Upper lobe of left lung (tissue), 6 donors: ENCODE measurements at regions not wholly inside any gene's neighbourhood (a gene's known extent, or its start where the extent isn't known, plus 50 kb on each side); places are given as distances from the start of the nearest gene placed in this dataset.

Experiments
- ATAC-seq, 2 donors: fragments of 200-7000 bp; cut with Tn5 transposase; one replicate each; pipeline ENCODE4 v1.9.1; 2022; ENCODE audit warnings: mild to moderate bottlenecking in 2 of 2, moderate library complexity in 2 of 2; ENCODE audit not compliant: low FRiP score in 2 of 2
- DNase-seq, 2 donors: peaks; one replicate each; pipeline ENCODE4 v3.0.0-alpha.2; 2019 to 2020
- H3K27ac ChIP-seq, 4 donors: fragments of 200-600 bp; sonication (generic); one replicate each; pipeline ENCODE4 v1.5.1; 2016 to 2019
- H3K27me3 ChIP-seq, 4 donors: fragments of 200-600 bp; sonication (generic); one replicate each; pipeline ENCODE4 v1.5.1; 2017 to 2019
- H3K36me3 ChIP-seq, 4 donors: fragments of 200-600 bp; sonication (generic); one replicate each; pipeline ENCODE4 v1.5.1; 2016 to 2019
- H3K4me1 ChIP-seq, 4 donors: fragments of 200-600 bp; sonication (generic); one replicate each; pipeline ENCODE4 v1.5.1; 2018 to 2019
- H3K4me3 ChIP-seq, 4 donors: fragments of 200-600 bp; sonication (generic); one replicate each; pipeline ENCODE4 v1.5.1; 2017 to 2019; ENCODE audit warnings: mild to moderate bottlenecking in 2 of 4, moderate library complexity in 1 of 4
- H3K9me3 ChIP-seq, 4 donors: fragments of 200-600 bp; sonication (generic); one replicate each; pipeline ENCODE4 v1.5.1; 2018 to 2019
- CTCF ChIP-seq, 6 experiments: fragments of 450-650 bp in 4 of 6; fragments of 200-600 bp in 2 of 6; sonication (generic) in 2 of 6; IDR thresholded peaks; one replicate each; pipeline ENCODE4 v1.5.1; 2016 to 2019; ENCODE audit warnings: antibody characterized with exemption in 6 of 6
- EP300 ChIP-seq, 4 donors: sonication (generic); formaldehyde crosslinking; IDR thresholded peaks; one replicate each; pipeline ENCODE4 v1.5.1; 2017; ENCODE audit warnings: antibody characterized with exemption in 4 of 4, control low read depth in 2 of 4
- POLR2A ChIP-seq, 4 donors: fragments of 450-650 bp; IDR thresholded peaks; one replicate each; pipeline ENCODE4 v1.5.1; 2016 to 2017; ENCODE audit warnings: antibody characterized with exemption in 4 of 4, mild to moderate bottlenecking in 2 of 4
- POLR2AphosphoS5 ChIP-seq, 2 donors: sonication (generic); formaldehyde crosslinking; IDR thresholded peaks; one replicate each; pipeline ENCODE4 v1.5.1; 2017; ENCODE audit warnings: antibody characterized with exemption in 2 of 2
- WGBS, 2 donors: methylation state at CpG; one replicate each; pipeline ENCODE4 v1.1.5; 2017 to 2018; 5-methylcytosine and 5-hydroxymethylcytosine counted together
- donor health status: DM: no; HTN: no; CAD: no; lungs with moderate emphysema.
- donor health status: DM: no; HTN: yes; CAD: no; lungs with severe emphysema.

GRCh38 chr12:58364389-58365086 is 423.2 kb downstream of the ATP23 start:
- no peak overlapping the region for H3K27ac ChIP-seq
- no peak overlapping the region for H3K4me3 ChIP-seq
- no peaks in the 10 kb centered on the region for H3K27me3 ChIP-seq
- peak in 1 of 2 donors; percentile 75 for ATAC-seq
- DNase-seq = no peak
- H3K4me1 ChIP-seq = no peaks in the 10 kb centered on the region
- no peaks in the 10 kb centered on the region for H3K9me3 ChIP-seq
- H3K36me3 ChIP-seq = no peaks in the 10 kb centered on the region
- TF ChIP-seq EP300 (IDR thresholded peaks at IDR 0.05) = no peak
- no peak for TF ChIP-seq POLR2A (IDR thresholded peaks at IDR 0.05)
- no peak for TF ChIP-seq POLR2AphosphoS5 (IDR thresholded peaks at IDR 0.05)
- no peak for TF ChIP-seq CTCF (IDR thresholded peaks at IDR 0.05)
- 13 to 29% methylated on average over 1 of the region's 1 CpG for WGBS, 2 donors

GRCh38 chr12:58365087-58365390 is 423.7 kb downstream of the ATP23 start:
- no peaks in the 10 kb centered on the region for H3K9me3 ChIP-seq
- no peak for TF ChIP-seq EP300 (IDR thresholded peaks at IDR 0.05)
- TF ChIP-seq POLR2A (IDR thresholded peaks at IDR 0.05) = no peak
- TF ChIP-seq CTCF (IDR thresholded peaks at IDR 0.05) = no peak
- TF ChIP-seq POLR2AphosphoS5 (IDR thresholded peaks at IDR 0.05) = no peak
- H3K36me3 ChIP-seq = no peaks in the 10 kb centered on the region
- ATAC-seq (no peak), DNase-seq (no peak)
- H3K4me1 ChIP-seq = no peaks in the 10 kb centered on the region
- H3K27me3 ChIP-seq = no peaks in the 10 kb centered on the region
- WGBS, 2 donors = 68 to 93% methylated on average over 1 of the region's 1 CpG
- no peak overlapping the region for H3K4me3 ChIP-seq
- no peak overlapping the region for H3K27ac ChIP-seq

GRCh38 chr12:58367041-58367440 is 425.7 kb downstream of the ATP23 start:
- DNase-seq (no peak), ATAC-seq (no peak)
- no peaks in the 10 kb centered on the region for H3K27me3 ChIP-seq
- no peaks in the 10 kb centered on the region for H3K4me1 ChIP-seq
- no peaks in the 10 kb centered on the region for H3K36me3 ChIP-seq
- H3K27ac ChIP-seq = no peak overlapping the region
- TF ChIP-seq EP300 (IDR thresholded peaks at IDR 0.05) = no peak
- TF ChIP-seq POLR2A (IDR thresholded peaks at IDR 0.05) = no peak
- no peak for TF ChIP-seq CTCF (IDR thresholded peaks at IDR 0.05)
- TF ChIP-seq POLR2AphosphoS5 (IDR thresholded peaks at IDR 0.05) = no peak
- no peaks in the 10 kb centered on the region for H3K9me3 ChIP-seq
- 73 to 87% methylated on average over 3 of the region's 3 CpGs for WGBS, 2 donors
- H3K4me3 ChIP-seq = no peak overlapping the region

GRCh38 chr12:58368001-58368400 is 426.6 kb downstream of the ATP23 start:
- TF ChIP-seq POLR2A (IDR thresholded peaks at IDR 0.05) (no peak), POLR2AphosphoS5 (IDR thresholded peaks at IDR 0.05) (no peak), EP300 (IDR thresholded peaks at IDR 0.05) (no peak), CTCF (IDR thresholded peaks at IDR 0.05) (no peak)
- Histone ChIP-seq H3K4me1 (no peaks in the 10 kb centered on the region), H3K9me3 (no peaks in the 10 kb centered on the region), H3K36me3 (no peaks in the 10 kb centered on the region), H3K4me3 (no peak overlapping the region), H3K27ac (no peak overlapping the region), H3K27me3 (no peaks in the 10 kb centered on the region)
- no peak for DNase-seq
- ATAC-seq = no peak

GRCh38 chr12:58369576-58369975 is 428.2 kb downstream of the ATP23 start:
- Histone ChIP-seq H3K36me3 (no peaks in the 10 kb centered on the region), H3K9me3 (no peaks in the 10 kb centered on the region), H3K4me3 (no peak overlapping the region), H3K4me1 (no peaks in the 10 kb centered on the region), H3K27me3 (no peaks in the 10 kb centered on the region), H3K27ac (no peak overlapping the region)
- TF ChIP-seq POLR2A (IDR thresholded peaks at IDR 0.05) = no peak
- TF ChIP-seq EP300 (IDR thresholded peaks at IDR 0.05) = no peak
- no peak for TF ChIP-seq CTCF (IDR thresholded peaks at IDR 0.05)
- TF ChIP-seq POLR2AphosphoS5 (IDR thresholded peaks at IDR 0.05) = no peak
- ATAC-seq (no peak), DNase-seq (no peak)
- WGBS, 2 donors = 64 to 81% methylated on average over 3 of the region's 3 CpGs
